ENCODE measurements at regions not wholly inside any gene's neighbourhood (a gene's known extent, or its start where the extent isn't known, plus 50 kb on each side); places are given as distances from the start of the nearest gene placed in this dataset.
"Not testable (repeated sequence)": the region's sequence is repeated elsewhere in the genome, so short reads cannot be mapped to it uniquely, and the experiment has no call there.

GRCh38 chr2:89537862-89538261, 846.4 kb downstream of the RPIA start:
- DNase-seq = not testable (repeated sequence)

GRCh38 chr2:89544110-89544509, 852.6 kb downstream of the RPIA start:
- not testable (repeated sequence) for DNase-seq

DNA sequence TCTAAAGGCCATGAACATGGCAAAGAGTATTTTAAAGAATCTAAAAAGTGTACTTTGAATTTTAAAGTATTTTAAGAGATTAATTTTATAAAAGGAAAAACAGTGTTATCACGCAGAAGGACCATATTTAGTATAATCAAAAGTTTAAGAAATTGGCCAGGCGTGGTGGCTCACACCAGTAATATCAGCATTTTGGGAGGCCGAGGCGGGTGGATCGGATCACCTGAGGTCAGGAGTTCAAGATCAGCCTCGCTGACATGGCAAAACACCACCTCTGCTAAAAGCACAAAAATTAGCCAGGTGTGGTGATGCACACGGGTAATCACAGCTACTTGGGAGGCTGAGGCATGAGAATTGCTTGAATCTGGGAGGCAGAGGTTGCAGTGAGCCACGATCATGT, 887.7 kb downstream of the RPIA start:
- DNase-seq = not testable (repeated sequence)

DNA sequence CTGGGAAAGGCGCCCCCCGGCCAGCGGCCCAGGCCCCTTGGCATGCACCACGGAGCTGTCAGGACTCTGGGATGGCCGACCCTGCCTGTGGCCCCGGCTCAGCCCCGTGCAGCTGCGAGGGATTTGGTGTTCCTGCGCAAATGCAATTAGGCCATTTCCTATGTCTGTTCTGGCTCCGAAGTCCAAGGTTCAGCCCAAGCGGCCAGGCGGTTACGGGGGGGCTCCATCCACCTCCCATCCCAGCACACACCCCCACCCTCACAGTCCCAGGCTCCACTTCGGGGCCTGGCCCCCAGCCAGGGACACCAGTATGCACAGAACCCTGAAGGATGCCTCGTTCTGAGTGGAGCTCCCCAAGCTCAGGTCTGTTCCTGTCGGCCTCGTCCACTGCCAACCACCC, 891.3 kb downstream of the RPIA start:
- DNase-seq = peak; percentile 23

DNA sequence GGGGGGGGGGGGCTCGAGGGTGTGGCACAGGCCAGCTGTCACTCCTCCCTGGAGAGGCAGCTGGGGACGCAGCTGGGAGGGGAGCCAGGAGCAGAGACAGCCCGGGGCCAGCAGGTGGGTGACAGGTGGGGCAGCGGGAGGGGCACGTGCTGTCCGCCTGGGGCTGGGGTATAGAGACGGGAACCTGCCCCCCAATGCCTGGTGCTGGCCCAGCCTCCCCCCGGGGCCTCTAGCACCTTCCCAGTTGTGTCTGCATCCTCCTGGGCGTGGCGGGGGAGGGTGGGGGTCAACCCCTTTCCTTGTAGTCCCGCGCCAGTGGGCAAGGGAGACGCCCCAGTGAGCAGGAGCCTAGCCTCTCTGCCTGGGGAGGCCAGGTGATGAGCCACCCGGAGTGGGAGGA, 892.6 kb downstream of the RPIA start:
- peak; percentile 3 for DNase-seq

DNA sequence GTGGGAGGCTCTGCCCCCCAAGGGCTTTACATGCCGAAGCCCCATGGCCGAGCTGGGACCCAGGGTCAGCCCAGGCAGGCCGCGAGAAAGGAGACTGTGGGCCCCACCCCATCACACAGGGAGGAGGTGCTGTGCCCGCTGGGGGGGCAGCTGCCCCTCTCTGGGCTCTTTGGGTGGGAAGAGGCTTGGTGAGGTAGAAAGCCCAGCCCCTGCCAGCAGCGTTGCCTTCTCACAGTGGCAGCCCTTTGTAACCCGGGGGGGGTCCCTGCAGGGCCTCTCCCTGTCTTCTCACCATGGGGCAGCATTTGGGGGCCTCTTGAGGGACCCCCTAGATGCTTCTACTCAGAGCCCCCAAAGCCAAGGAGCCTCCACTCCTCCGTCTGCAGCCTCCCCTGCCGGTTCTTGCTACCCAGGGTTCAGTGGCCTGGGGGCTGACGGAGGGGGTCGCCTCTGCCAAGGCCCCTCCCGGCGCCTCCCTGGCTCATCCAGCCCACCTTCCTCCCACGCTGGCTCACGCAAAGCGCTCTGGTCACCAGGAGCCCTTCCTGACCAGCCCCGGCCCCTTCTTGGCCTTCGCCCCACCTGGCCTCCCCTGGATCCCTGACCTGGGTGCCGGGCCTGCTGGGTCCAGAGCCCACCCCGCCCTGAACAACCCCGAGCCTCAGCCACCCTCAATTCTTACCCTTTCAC, 893.5 kb downstream of the RPIA start:
- DNase-seq = not testable (repeated sequence)

- peak; percentile 57 for DNase-seq
These were observed 894.1 kb downstream of the RPIA start for GRCh38 chr2:89585558-89585920.

GRCh38 chr2:89599843-89600242, 908.4 kb downstream of the RPIA start:
- not testable (repeated sequence) for DNase-seq

DNA sequence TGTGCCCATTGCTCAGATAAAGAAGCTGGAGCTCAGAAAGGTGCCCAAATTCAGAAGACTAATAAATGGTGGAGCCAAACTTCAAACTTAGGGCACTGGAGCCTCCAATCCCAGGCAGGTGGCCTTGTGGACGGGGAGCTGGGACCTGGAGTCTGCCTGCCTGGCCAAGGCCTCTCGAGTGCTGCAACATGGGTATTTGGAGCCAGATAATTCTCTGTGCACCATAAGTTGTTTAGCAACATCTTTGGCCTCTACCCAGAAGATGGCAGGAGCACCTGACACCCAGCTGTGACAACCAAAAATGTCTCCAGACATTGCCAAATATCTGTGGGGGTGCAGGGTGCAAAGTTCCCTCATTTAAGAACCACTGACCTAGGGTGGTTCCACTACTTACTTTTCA, 915.0 kb downstream of the RPIA start:
- DNase-seq = not testable (repeated sequence)

- DNase-seq = not testable (repeated sequence)
These were observed 918.9 kb downstream of the RPIA start for GRCh38 chr2:89610207-89610926.

GRCh38 chr2:89610927-89611515, 919.5 kb downstream of the RPIA start:
- DNase-seq = not testable (repeated sequence)

- DNase-seq = not testable (repeated sequence)
These were observed 920.2 kb downstream of the RPIA start for GRCh38 chr2:89611710-89612109.

GRCh38 chr2:89649268-89649667, 957.8 kb downstream of the RPIA start:
- DNase-seq = not testable (repeated sequence)

GRCh38 chr2:89679254-89679653, 987.8 kb downstream of the RPIA start:
- not testable (repeated sequence) for DNase-seq

Data from hindlimb muscle (tissue), 1 donor.